MG63 (cell line): ENCODE measurements at regions not wholly inside any gene's neighbourhood (a gene's known extent, or its start where the extent isn't known, plus 50 kb on each side); places are given as distances from the start of the nearest gene placed in this dataset.

ENCODE experiments used
- DNase-seq: peaks from one replicate; pipeline ENCODE4 v3.0.0-alpha.2; 2020
- H3K27me3 ChIP-seq: fragments of 250-450 bp; sonication (Bioruptor Pico); 2 replicates; pipeline ENCODE4 v1.5.1; 2020; ENCODE audit warnings: mild to moderate bottlenecking, moderate library complexity
- H3K36me3 ChIP-seq: fragments of 250-450 bp; sonication (Bioruptor Pico); 2 replicates; pipeline ENCODE4 v1.5.1; 2020; ENCODE audit warnings: mild to moderate bottlenecking, moderate library complexity
- H3K4me3 ChIP-seq: fragments of 250-450 bp; sonication (Bioruptor Pico); 2 replicates; pipeline ENCODE4 v1.5.1; 2020; ENCODE audit warnings: mild to moderate bottlenecking, moderate library complexity
- H3K9me3 ChIP-seq: fragments of 250-450 bp; sonication (Bioruptor Pico); 2 replicates; pipeline ENCODE4 v1.5.1; 2020; ENCODE audit warnings: mild to moderate bottlenecking, moderate library complexity

GRCh38 chr3:11089931-11090330 is 64.4 kb upstream of the HRH1 start:
- Histone ChIP-seq H3K9me3 (no peaks in the 10 kb centered on the region), H3K27me3 (no peaks in the 10 kb centered on the region), H3K4me3 (no peak overlapping the region), H3K36me3 (no peaks in the 10 kb centered on the region)
- no peak for DNase-seq

- Histone ChIP-seq H3K9me3 (no peaks in the 10 kb centered on the region), H3K4me3 (no peak overlapping the region), H3K27me3 (no peaks in the 10 kb centered on the region), H3K36me3 (no peaks in the 10 kb centered on the region)
- no peak for DNase-seq
Measured at GRCh38 chr3:11090551-11090950, 63.7 kb upstream of the HRH1 start.

- H3K36me3 ChIP-seq: no peaks in the 10 kb centered on the region
- DNase-seq: peak; percentile 14
- H3K27me3 ChIP-seq: no peaks in the 10 kb centered on the region
- H3K9me3 ChIP-seq: no peaks in the 10 kb centered on the region
- H3K4me3 ChIP-seq: no peak overlapping the region
Measured at GRCh38 chr3:11091088-11091590, 63.2 kb upstream of the HRH1 start.

GRCh38 chr3:11091791-11092190 is 62.5 kb upstream of the HRH1 start:
- no peak for DNase-seq
- H3K27me3 ChIP-seq: no peaks in the 10 kb centered on the region
- no peaks in the 10 kb centered on the region for H3K9me3 ChIP-seq
- no peaks in the 10 kb centered on the region for H3K36me3 ChIP-seq
- H3K4me3 ChIP-seq: no peak overlapping the region

- Histone ChIP-seq H3K4me3 (no peak overlapping the region), H3K27me3 (no peaks in the 10 kb centered on the region), H3K9me3 (no peaks in the 10 kb centered on the region), H3K36me3 (no peaks in the 10 kb centered on the region)
- no peak for DNase-seq
Measured at GRCh38 chr3:11093823-11094340, 60.4 kb upstream of the HRH1 start.

- H3K27me3 ChIP-seq: no peaks in the 10 kb centered on the region
Measured at GRCh38 chr3:11095932-11096265, 58.4 kb upstream of the HRH1 start.

GRCh38 chr3:11096266-11097139 is 57.8 kb upstream of the HRH1 start:
- Histone ChIP-seq H3K27me3 (no peaks in the 10 kb centered on the region), H3K36me3 (no peaks in the 10 kb centered on the region), H3K9me3 (no peaks in the 10 kb centered on the region), H3K4me3 (peak overlapping the region; percentile 33)
- DNase-seq: peak; percentile 94

More at GRCh38 chr3:11095932-11096265, 58.4 kb upstream of the HRH1 start:
- Histone ChIP-seq H3K4me3 (peak overlapping the region; percentile 33; the same call in 1 of the 2 replicates), H3K9me3 (no peaks in the 10 kb centered on the region), H3K36me3 (no peaks in the 10 kb centered on the region)
- peak; percentile 6 for DNase-seq

GRCh38 chr3:11099306-11099705 is 55.0 kb upstream of the HRH1 start:
- DNase-seq: no peak
- H3K9me3 ChIP-seq: 0 out of 2 replicates have a peak, but pooled peaks cover 6% of the 10 kb centered on the region
- no peak overlapping the region for H3K4me3 ChIP-seq
- H3K36me3 ChIP-seq: no peaks in the 10 kb centered on the region
- H3K27me3 ChIP-seq: no peaks in the 10 kb centered on the region
